Uterus (tissue), 3 donors: ENCODE measurements at regions not wholly inside any gene's neighbourhood (a gene's known extent, or its start where the extent isn't known, plus 50 kb on each side); places are given as distances from the start of the nearest gene placed in this dataset.

Experiments used
- DNase-seq, 2 donors: peaks; one replicate each; pipeline ENCODE4 v3.0.0-alpha.2; 2019 to 2020
- H3K27ac ChIP-seq, 2 donors: fragments of 200-600 bp; sonication (generic); 1 replicate in 1 of 2; 2 replicates in 1 of 2; pipeline ENCODE4 v1.5.1; 2016 to 2018
- H3K27me3 ChIP-seq, 2 donors: fragments of 200-600 bp; sonication (generic); one replicate each; pipeline ENCODE4 v1.5.1; 2018 to 2019; ENCODE audit warnings: control low read depth in 1 of 2
- H3K36me3 ChIP-seq, 2 donors: fragments of 200-600 bp; sonication (generic); one replicate each; pipeline ENCODE4 v1.5.1; 2019; ENCODE audit warnings: control low read depth in 1 of 2
- H3K4me1 ChIP-seq, 2 donors: fragments of 200-600 bp; sonication (generic); one replicate each; pipeline ENCODE4 v1.5.1; 2018 to 2019; ENCODE audit warnings: control low read depth in 1 of 2
- H3K4me3 ChIP-seq, 2 donors: fragments of 200-600 bp; sonication (generic); 1 replicate in 1 of 2; 2 replicates in 1 of 2; pipeline ENCODE4 v1.5.1; 2018 to 2019; ENCODE audit warnings: mild to moderate bottlenecking in 1 of 2
- H3K9me3 ChIP-seq, 2 donors: fragments of 200-600 bp; sonication (generic); one replicate each; pipeline ENCODE4 v1.5.1; 2019; ENCODE audit warnings: control low read depth in 1 of 2
- CTCF ChIP-seq, 4 experiments: fragments of 200-600 bp in 2 of 4; fragments of 450-650 bp in 2 of 4; sonication (generic) in 2 of 4; IDR thresholded peaks; one replicate each; pipeline ENCODE4 v1.5.1; 2016 to 2019; ENCODE audit warnings: antibody characterized with exemption in 4 of 4, mild to moderate bottlenecking in 2 of 4, moderate library complexity in 1 of 4
- POLR2A ChIP-seq, 2 donors: fragments of 450-650 bp; IDR thresholded peaks; one replicate each; pipeline ENCODE4 v1.6.1; 2016; ENCODE audit warnings: antibody characterized with exemption in 2 of 2, mild to moderate bottlenecking in 1 of 2, moderate library complexity in 1 of 2
- intact Hi-C: fragments of 100-400 bp; cut with DNase I; formaldehyde crosslinking; loops from one replicate; pipeline ENCODE4 v1.15.1; 2023; ENCODE audit warnings: low total_unique reads
- donor health status: DM: yes; HTN: yes; CAD: no.

GRCh38 chr3:162171970-162172369 lies 675.4 kb downstream of the OTOL1 start:
- Histone ChIP-seq H3K4me3 (no peak overlapping the region), H3K27me3 (no peaks in the 10 kb centered on the region), H3K9me3 (no peaks in the 10 kb centered on the region), H3K4me1 (no peaks in the 10 kb centered on the region), H3K36me3 (no peaks in the 10 kb centered on the region), H3K27ac (no peak overlapping the region)
- TF ChIP-seq POLR2A (IDR thresholded peaks at IDR 0.05): no peak
- no peak for TF ChIP-seq CTCF (IDR thresholded peaks at IDR 0.05)
- intact Hi-C loops: no loop called here
- no peak for DNase-seq

GRCh38 chr3:162175145-162175544 lies 678.5 kb downstream of the OTOL1 start:
- H3K4me3 ChIP-seq: no peak overlapping the region
- no peak for DNase-seq
- no peaks in the 10 kb centered on the region for H3K9me3 ChIP-seq
- no peaks in the 10 kb centered on the region for H3K27me3 ChIP-seq
- TF ChIP-seq CTCF (IDR thresholded peaks at IDR 0.05): no peak
- TF ChIP-seq POLR2A (IDR thresholded peaks at IDR 0.05): no peak
- no peaks in the 10 kb centered on the region for H3K36me3 ChIP-seq
- intact Hi-C loops: no loop called here
- H3K4me1 ChIP-seq: no peaks in the 10 kb centered on the region
- H3K27ac ChIP-seq: no peak overlapping the region

GRCh38 chr3:162175878-162176277 lies 679.3 kb downstream of the OTOL1 start:
- TF ChIP-seq CTCF (IDR thresholded peaks at IDR 0.05) (no peak), POLR2A (IDR thresholded peaks at IDR 0.05) (no peak)

GRCh38 chr3:162183440-162183839 lies 686.8 kb downstream of the OTOL1 start:
- Histone ChIP-seq H3K27me3 (no peaks in the 10 kb centered on the region), H3K9me3 (no peaks in the 10 kb centered on the region), H3K27ac (no peak overlapping the region), H3K4me3 (no peak overlapping the region), H3K36me3 (no peaks in the 10 kb centered on the region), H3K4me1 (no peaks in the 10 kb centered on the region)
- TF ChIP-seq POLR2A (IDR thresholded peaks at IDR 0.05) (no peak), CTCF (IDR thresholded peaks at IDR 0.05) (no peak)
- DNase-seq: no peak
- intact Hi-C loops: no loop called here

More at GRCh38 chr3:162175878-162176277, 679.3 kb downstream of the OTOL1 start:
- H3K36me3 ChIP-seq: no peaks in the 10 kb centered on the region
- DNase-seq: no peak
- no peaks in the 10 kb centered on the region for H3K27me3 ChIP-seq
- no peaks in the 10 kb centered on the region for H3K9me3 ChIP-seq
- intact Hi-C loops: no loop called here
- no peaks in the 10 kb centered on the region for H3K4me1 ChIP-seq
- no peak overlapping the region for H3K27ac ChIP-seq
- no peak overlapping the region for H3K4me3 ChIP-seq

GRCh38 chr3:162192340-162193029 lies 695.9 kb downstream of the OTOL1 start:
- H3K4me1 ChIP-seq: no peaks in the 10 kb centered on the region
- no peaks in the 10 kb centered on the region for H3K9me3 ChIP-seq
- H3K27me3 ChIP-seq: no peaks in the 10 kb centered on the region
- intact Hi-C loops: no loop called here
- no peak overlapping the region for H3K27ac ChIP-seq
- TF ChIP-seq POLR2A (IDR thresholded peaks at IDR 0.05) (no peak), CTCF (IDR thresholded peaks at IDR 0.05) (no peak)
- H3K4me3 ChIP-seq: no peak overlapping the region
- no peaks in the 10 kb centered on the region for H3K36me3 ChIP-seq
- no peak for DNase-seq
